ENCODE measurements at regions not wholly inside any gene's neighbourhood (a gene's known extent, or its start where the extent isn't known, plus 50 kb on each side); places are given as distances from the start of the nearest gene placed in this dataset.

DNA sequence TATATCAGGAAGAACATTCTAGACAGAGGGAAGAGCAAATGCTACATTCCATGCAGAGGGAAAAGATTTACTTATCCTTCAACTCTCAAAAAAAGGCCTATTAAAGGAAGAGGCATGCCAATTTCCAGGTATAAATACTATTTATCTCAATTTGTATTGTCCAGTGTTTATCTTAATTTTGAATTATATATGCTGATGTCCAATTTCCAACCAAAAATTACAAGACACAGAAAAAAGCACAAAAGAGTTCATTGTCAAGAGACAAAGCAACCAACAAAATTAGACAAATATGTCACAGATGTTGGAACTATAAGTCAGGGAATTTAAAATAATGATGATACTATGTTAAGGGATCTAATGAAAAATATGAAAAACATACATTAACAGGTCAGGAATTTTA, 286.6 kb upstream of the SFSWAP start:
- TF ChIP-seq, protein P1, sequence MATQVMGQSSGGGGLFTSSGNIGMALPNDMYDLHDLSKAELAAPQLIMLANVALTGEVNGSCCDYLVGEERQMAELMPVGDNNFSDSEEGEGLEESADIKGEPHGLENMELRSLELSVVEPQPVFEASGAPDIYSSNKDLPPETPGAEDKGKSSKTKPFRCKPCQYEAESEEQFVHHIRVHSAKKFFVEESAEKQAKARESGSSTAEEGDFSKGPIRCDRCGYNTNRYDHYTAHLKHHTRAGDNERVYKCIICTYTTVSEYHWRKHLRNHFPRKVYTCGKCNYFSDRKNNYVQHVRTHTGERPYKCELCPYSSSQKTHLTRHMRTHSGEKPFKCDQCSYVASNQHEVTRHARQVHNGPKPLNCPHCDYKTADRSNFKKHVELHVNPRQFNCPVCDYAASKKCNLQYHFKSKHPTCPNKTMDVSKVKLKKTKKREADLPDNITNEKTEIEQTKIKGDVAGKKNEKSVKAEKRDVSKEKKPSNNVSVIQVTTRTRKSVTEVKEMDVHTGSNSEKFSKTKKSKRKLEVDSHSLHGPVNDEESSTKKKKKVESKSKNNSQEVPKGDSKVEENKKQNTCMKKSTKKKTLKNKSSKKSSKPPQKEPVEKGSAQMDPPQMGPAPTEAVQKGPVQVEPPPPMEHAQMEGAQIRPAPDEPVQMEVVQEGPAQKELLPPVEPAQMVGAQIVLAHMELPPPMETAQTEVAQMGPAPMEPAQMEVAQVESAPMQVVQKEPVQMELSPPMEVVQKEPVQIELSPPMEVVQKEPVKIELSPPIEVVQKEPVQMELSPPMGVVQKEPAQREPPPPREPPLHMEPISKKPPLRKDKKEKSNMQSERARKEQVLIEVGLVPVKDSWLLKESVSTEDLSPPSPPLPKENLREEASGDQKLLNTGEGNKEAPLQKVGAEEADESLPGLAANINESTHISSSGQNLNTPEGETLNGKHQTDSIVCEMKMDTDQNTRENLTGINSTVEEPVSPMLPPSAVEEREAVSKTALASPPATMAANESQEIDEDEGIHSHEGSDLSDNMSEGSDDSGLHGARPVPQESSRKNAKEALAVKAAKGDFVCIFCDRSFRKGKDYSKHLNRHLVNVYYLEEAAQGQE (IDR thresholded peaks at IDR 0.05; ENCODE audit: insufficient replicate concordance, low read depth) = no peak
- TF ChIP-seq, protein P2, sequence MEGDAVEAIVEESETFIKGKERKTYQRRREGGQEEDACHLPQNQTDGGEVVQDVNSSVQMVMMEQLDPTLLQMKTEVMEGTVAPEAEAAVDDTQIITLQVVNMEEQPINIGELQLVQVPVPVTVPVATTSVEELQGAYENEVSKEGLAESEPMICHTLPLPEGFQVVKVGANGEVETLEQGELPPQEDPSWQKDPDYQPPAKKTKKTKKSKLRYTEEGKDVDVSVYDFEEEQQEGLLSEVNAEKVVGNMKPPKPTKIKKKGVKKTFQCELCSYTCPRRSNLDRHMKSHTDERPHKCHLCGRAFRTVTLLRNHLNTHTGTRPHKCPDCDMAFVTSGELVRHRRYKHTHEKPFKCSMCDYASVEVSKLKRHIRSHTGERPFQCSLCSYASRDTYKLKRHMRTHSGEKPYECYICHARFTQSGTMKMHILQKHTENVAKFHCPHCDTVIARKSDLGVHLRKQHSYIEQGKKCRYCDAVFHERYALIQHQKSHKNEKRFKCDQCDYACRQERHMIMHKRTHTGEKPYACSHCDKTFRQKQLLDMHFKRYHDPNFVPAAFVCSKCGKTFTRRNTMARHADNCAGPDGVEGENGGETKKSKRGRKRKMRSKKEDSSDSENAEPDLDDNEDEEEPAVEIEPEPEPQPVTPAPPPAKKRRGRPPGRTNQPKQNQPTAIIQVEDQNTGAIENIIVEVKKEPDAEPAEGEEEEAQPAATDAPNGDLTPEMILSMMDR (IDR thresholded peaks at IDR 0.05; ENCODE audit: insufficient read depth, low read length) = no peak
- TF ChIP-seq POLR2AphosphoS5 (IDR thresholded peaks at IDR 0.05; ENCODE audit: low read depth) (no peak), GABPA (IDR thresholded peaks at IDR 0.05; ENCODE audit: low read depth) (no peak)
